RPMI8226 (cell line): ENCODE measurements at regions not wholly inside any gene's neighbourhood (a gene's known extent, or its start where the extent isn't known, plus 50 kb on each side); places are given as distances from the start of the nearest gene placed in this dataset.

ENCODE experiments used
- DNase-seq: peaks from one replicate; pipeline ENCODE4 v3.0.0-alpha.2; 2015

DNA sequence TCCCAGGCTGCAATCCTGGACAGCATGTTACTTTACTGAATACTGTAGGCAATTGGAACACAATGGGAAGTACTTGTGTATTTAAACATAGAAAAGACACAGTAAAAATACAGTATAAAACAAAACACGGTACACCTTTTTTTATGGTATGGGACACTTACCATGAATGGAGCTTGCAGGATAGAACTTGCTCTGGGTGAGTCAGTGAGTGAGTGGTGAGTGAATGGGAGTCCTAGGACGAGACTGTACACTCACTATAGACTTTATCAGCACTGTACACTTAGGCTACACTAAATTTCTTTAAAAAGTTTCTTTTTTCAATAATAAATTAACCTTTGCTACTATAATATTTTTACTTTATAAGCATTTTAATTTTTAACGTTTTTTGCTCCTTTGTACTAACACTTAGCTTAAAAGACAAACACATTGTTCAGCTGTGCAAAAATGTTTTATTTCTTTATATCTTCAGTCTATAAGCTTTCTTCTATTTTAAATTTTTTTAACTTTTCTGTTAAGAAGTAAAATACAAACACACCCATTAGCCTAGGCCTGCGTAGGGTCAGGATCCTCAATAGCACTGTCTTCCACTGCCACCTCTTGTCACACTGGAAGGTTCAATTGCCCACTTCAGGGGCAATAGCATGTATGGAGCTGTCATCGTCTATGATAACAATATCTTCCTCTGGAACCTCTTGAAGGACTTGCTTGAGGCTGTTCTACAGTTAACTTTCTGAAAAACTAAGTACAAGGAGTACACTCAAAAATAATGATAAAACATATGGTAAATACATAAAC, 293.5 kb upstream of the FSTL5 start:
- DNase-seq, result no peak

DNA sequence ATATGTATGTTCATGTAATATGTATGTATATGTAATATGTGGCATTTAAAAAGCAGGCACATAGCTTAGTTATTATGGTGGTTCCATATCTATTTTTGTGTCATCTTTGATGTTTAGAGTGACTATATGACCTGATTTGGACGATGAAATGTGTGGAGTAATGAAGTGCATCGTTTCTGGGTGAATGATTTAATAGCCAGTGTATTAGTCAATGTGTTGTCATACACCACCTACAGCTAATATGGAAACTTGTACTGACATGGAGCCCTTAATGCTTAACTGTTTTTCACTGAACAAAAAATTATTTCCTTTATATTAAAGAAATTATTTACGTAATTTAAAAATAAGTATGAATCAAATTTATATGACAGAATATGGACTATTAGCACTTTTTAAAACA, 292.3 kb upstream of the FSTL5 start:
- DNase-seq, result no peak

GRCh38 chr4:162450531-162451035, 286.8 kb upstream of the FSTL5 start:
- DNase-seq, result no peak

- no peak for DNase-seq
Observed at GRCh38 chr4:162443510-162443909, 279.7 kb upstream of the FSTL5 start.

DNA sequence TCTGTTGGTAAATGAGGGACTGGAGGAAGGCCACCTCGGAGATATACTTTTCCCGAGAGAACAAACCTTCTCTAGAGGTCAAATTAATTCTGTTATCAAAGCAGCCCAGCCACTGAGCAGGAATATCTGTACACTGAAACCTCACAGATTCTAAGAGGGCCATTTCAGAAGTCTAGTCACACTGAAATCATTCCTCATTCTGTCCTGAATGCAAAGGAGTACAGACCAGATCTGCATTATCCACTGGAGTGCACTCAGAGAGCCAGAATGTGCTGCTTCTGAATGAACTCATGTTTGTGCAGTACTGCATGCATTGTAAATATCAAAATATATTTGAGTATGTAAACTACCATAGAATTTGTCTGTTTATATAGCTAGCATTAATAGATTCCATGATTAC, 278.3 kb upstream of the FSTL5 start:
- no peak for DNase-seq

DNA sequence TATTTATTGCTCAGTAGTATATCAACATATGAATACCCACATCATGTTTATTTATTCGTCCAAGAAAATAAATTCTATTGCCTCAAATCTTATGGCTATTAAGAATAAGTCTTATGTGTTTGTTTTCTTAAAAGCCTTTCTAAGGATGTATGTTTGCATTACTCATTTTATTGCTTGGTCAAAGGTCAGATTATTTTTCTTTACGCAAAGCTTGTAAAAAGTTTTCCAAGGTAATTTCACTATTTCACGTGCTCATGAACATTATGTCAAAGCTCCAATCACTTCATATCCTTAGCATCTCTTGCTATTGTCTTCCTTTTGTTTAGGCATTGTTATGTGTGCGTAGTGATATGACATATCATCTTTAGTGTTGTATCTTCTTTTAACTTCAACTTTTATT, 258.5 kb upstream of the FSTL5 start:
- DNase-seq, result no peak

DNA sequence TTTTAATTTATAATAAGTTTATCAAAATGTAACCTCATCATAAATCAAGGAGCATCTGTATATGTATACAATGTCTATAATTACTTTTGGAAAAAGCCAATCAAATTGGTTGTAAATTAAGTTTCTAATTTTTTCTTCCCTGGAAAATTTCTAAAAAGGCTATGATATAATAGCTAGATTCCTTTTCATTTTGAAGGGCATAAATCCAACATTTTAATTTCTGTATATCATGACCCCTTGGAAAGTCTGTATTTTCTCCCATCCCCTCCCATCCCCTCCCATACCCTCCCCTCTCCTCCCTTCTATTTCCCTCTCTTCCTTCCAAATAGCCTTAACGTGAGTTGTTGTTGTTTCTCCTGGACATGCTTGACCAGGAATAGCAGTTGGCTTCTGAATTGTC, 247.1 kb upstream of the FSTL5 start:
- DNase-seq, result no peak

GRCh38 chr4:162409048-162409447, 245.2 kb upstream of the FSTL5 start:
- DNase-seq, result no peak

- DNase-seq, result no peak
Observed at GRCh38 chr4:162408309-162408708, 244.5 kb upstream of the FSTL5 start.

DNA sequence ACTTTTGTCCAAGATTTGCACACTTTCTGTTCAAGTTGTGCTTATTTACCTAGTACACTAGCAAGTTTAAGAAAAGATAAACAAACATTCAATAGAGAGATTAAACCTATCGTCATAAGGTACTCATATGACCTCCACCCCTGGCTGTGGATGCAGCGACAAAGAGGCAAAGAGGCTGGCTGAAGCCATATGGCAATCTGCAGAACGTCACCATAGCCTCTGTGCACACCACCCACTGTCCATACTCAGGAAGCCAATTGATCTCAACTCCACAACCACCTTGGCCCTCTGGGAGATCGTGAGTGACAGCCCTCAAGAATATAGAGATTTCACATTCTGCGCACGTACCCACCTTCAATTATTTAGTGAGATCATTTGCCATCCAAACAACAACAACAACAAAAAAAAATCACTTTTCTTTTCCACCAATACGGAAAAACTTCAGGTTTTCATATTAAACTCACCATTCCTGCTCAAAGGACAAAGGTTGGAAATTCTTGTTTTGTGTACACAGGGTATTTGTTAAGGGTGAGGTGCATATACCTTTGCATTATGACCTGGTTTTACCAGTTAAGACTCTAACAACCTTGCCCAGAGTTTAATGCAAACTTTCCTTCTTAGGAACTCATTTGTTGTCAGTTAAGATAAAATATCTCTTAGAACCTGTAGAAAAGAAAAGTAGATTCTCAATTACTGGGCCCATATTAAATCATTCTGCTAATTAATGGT, 243.0 kb upstream of the FSTL5 start:
- DNase-seq, result no peak

GRCh38 chr4:162403932-162404331, 240.1 kb upstream of the FSTL5 start:
- DNase-seq, result no peak

GRCh38 chr4:162403419-162403818, 239.6 kb upstream of the FSTL5 start:
- no peak for DNase-seq

DNA sequence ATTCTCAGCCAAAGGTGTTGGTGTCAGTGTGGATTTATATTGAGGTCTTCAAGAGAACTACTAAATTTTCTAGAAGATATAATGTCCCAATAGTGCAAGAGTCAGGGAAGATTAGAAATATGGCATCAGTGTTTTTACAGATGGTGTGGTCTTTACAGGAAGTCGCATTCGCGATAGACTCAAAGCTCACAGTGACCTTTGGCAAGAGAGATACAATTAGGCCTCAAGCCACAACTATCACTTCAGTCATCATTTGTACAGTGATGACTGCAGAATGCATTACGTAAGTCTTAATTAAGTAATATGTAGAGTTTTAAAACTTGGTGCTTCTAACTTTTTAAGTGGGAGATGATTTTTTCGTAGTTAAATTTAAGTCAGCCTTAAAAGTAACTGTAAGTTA, 237.2 kb upstream of the FSTL5 start:
- no peak for DNase-seq

DNA sequence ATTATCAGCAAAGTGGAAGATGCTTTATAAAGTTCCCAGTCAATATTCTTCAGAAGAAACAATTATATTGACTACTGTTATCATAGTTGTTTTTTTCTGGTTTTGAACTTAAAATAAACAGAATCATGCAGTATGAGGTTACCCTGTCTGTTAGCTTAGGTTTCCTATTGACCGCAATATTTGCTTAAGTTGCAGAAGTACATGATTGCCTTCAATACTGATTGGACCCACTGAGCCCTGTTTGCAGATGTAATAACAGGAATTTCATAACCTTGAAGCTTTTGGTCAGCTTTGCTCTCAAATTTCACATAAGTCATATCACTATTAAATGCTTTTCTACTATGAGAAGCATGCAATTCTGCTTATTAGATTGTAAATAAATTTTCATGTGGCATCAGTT, 229.1 kb upstream of the FSTL5 start:
- no peak for DNase-seq

GRCh38 chr4:162366146-162366545, 202.3 kb upstream of the FSTL5 start:
- DNase-seq, result no peak

- no peak for DNase-seq
Observed at GRCh38 chr4:162364651-162365050, 200.9 kb upstream of the FSTL5 start.

GRCh38 chr4:162360369-162361149, 196.8 kb upstream of the FSTL5 start:
- DNase-seq, result no peak

GRCh38 chr4:162356181-162356580, 192.4 kb upstream of the FSTL5 start:
- DNase-seq, result no peak

DNA sequence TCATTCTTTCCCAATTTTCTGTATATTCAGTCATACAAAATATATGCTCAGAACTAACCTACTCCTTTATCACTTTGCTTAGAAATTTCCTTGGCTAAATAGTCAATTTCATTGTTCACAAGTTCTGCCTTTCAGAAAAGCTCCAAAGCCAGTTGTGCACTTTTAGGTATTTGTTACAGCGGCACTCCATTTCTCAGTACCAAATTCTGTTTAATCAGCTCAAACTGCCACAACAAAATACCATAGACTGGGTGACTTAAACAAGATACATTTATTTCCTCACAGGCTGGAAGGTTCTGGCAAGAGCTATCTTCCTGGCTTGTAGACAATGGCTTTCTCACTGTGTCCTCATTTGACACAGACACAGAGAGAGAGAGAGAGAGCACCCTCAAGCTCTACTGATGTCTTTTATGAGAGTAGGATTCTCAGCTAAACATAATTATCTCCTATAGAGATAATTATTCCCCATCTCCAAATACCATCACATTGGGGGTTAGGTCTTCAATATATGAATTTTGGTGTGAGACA, 188.8 kb upstream of the FSTL5 start:
- no peak for DNase-seq

- no peak for DNase-seq
Observed at GRCh38 chr4:162350331-162350730, 186.5 kb upstream of the FSTL5 start.

- DNase-seq, result no peak
Observed at GRCh38 chr4:162349395-162349794, 185.6 kb upstream of the FSTL5 start.

DNA sequence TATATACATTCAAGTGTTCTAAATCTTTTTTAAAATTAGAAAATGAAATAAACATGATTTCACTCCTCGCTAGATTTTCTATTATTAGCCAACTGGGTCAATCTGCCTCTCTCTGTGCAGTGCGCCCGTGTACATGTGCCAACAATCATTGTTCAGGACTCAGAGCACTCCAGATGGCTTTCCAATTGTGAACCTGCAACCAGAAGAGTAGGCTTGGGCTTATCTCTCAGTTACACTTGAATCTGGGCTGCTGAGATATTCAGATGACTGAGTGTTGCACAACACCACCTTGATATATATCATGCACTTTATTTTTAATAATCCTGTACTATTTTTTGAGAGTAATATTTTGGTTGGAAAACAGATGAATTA, 184.0 kb upstream of the FSTL5 start:
- DNase-seq, result no peak

- no peak for DNase-seq
Observed at GRCh38 chr4:162347156-162347841, 183.5 kb upstream of the FSTL5 start.
